Ramos (cell line): ENCODE measurements at regions not wholly inside any gene's neighbourhood (a gene's known extent, or its start where the extent isn't known, plus 50 kb on each side); places are given as distances from the start of the nearest gene placed in this dataset.

ENCODE experiments used
- in situ Hi-C: fragments of 300-500 bp; cut with MboI; formaldehyde crosslinking; loops from one replicate; pipeline ENCODE4 v1.14.3; 2022; ENCODE audit warnings: low sequenced_read_pairs; ENCODE audit not compliant: unreplicated experiment

DNA sequence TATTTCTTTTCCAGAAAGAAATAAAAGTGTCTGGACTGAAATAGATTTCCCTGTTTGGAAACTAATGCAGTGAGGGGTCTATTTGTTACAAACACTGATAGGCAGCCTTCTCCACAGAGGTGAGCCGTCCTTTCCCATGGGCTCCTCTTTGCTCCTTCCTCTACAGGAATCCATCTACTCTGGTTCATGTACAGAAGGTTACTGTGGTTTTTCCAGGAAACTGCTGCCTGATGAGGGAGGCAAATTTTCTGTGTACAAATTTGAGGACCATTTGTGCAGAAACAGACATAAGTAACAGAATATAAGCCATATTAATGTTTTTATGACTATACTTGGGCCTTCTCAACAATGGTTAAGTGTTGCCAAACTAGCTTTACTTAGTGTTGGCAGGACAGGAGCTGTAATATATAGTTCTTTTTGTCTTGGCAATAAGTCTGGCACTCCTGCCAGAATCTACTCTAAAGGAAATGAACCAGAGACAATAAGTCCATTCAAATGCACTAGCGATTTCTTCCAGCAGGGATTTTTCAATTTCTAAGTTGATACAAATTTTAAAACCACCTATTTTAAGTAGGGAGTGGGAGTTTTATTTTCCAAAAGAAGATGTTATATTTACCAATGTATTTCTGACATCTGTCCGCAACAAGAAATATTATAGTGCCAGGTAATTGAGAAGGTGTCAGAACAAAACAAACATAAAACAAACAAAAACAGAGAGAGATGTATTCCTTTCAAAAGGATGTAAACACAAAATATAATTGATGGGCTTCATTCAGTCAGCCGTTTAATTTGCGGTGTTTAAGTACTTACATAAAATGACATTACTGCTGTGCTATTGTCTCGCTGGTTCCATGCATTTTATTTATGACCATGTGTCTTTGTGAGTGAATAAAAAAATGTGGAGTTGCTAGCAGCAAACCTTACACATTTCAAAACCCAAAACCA, 91.0 kb upstream of the NFE2L3 start:
- in situ Hi-C loops: loop anchor here (25.0 kb wide), 1 partner anchor 1101 kb away; the partner anchor contains the start of genes HOXA10, HOXA3, HOXA7 and HOXA9

DNA sequence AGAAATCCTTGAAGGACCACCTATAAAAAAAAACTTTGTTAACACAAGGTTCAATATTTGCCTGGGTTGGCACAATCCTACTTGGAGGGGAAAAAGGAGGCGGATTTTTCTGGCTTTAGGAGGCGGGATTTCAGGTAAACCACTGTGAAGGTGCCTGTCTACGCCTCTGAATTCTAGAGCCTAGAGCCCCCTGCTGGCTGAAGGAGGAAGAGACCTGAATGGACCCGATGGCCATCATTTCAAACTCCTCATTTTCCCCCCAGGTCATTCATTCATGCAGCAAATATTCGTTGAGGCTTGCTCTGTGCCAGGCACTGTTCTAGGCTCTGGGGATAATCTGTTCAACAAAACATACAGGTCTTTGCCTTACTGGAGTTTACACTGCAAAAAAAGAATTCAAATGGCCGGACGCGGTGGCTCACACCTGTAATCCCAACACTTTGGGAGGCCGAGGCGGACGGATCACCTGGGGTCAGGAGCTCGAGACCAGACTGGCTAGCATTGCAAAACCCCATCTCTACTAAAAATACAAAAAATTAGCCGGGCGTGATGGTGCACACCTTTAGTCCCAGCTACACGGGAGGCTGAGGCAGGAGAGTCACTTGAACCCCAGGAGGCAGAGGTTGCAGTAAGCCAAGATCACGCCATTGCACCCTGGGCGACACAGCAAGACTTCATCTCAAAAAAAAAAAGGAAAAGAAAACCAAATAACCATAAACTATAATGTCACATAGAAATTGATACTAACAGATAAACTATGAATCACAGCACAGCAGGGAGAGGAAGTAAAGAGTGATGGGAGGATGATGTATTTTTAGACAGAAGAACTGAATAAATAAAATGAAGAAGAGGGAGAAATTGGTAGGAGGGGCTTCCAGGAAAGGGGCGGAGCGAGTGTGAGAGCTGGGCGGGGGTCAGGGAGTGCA, 90.1 kb upstream of the NFE2L3 start:
- in situ Hi-C loops: loop anchor here (25.0 kb wide), 1 partner anchor 1100 kb away; the partner anchor contains the start of genes HOXA10, HOXA3, HOXA7 and HOXA9

DNA sequence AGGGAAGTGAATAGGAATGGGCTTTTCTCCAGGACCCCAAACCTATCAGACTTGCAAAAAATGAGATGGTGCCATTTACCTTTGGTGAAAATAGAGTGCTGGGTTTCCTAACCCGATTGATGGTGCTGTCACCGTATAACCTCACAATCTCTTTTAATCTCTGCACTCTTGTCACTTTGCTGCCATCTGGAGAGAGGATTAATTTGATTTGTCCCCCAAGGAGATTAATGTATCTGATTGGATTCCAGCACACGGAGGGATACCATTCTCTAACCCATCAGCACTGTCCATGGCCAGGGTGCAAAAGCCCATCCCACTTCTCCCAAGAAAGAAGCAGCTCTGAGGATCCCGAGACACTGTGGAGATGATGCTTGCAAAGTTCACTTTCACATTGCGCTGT, 86.3 kb upstream of the NFE2L3 start:
- in situ Hi-C loops: loop anchor here (5.0 to 25.0 kb wide), 2 partner anchors 173 to 1097 kb away; partner anchors contain the start of genes HOXA10, HOXA3, HOXA7 and HOXA9

DNA sequence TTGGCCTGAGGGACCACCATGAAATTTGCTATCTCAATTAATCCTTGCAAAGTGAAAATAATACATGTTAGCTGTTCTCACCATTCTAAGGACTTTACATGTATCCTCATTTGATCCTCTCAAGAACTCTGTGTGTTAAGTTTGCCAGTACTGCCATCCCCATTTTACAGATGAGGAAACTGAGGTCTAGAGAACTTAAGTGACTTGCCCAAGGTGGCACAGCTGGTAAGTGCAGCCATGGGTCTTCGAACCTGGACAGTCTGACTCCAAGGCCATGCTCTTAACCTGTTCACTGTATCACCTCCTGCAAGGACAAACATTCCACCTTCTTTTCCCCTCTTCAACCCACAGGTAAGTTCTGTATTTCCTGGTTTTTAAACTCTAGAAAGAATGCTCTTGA, 85.3 kb upstream of the NFE2L3 start:
- in situ Hi-C loops: loop anchor here (5.0 to 25.0 kb wide), 2 partner anchors 174 to 1096 kb away; partner anchors contain the start of genes HOXA10, HOXA3, HOXA7 and HOXA9

DNA sequence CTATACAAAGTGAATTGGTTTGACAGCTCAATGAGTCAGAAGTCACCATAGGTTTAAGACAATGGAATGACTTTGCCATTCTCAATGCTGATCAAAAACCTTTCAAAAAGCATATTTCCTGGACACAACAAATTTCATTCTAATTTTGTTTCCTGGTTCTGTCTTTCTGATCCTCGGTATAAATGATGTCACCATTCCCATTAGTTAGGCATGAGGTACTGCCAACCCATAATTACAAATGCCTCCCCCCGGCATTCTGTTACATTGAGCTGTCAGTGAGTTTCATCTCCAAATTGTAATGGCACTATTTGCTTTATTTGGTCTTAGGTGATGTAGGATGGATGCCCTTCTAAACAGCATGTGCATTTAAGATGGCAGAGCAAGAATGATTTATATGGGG, 81.7 kb upstream of the NFE2L3 start:
- in situ Hi-C loops: loop anchor here (5.0 to 25.0 kb wide), 2 partner anchors 297 to 1092 kb away; partner anchors contain the start of genes HOXA10, HOXA3, HOXA7 and HOXA9

DNA sequence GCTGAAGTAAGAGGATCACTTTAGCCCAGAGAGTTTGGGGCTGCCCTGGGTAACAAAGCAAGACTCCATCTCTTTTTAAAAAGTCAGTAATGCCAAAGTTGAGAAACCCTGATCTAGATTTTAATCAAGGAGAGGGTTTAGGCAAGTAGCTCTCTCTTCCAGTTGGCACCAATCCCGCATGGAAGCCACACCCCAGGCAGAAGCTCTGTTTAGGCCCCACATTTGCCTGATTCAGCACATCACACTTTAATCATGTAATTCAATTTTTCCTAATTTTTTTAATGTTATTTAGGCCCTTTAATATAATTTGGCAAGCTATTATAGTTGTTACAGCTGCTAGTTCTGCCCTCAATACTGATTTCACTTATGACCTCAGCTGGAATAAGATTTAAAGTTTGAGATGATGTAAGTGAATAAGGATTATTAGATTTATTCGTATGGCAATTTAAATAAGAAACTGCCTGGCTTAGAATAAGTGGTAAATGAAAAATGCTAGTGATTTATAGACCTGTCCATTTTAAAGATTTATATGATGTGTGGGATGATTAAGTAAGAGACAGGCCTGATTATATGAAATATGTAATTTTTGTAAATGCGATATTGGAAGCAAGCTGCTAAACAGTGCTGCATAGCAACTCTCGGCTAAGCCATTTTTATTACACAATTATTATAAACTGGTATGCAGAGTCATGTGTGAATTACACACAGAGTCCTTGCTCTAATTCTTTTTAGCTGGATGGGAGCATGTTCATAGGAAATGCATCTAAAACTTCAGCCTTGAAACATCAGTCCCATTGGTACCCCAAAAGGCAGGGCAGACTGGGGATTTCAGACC, 80.2 kb upstream of the NFE2L3 start:
- in situ Hi-C loops: loop anchor here (5.0 to 25.0 kb wide), 2 partner anchors 295 to 1090 kb away; partner anchors contain the start of genes HOXA10, HOXA3, HOXA7 and HOXA9

DNA sequence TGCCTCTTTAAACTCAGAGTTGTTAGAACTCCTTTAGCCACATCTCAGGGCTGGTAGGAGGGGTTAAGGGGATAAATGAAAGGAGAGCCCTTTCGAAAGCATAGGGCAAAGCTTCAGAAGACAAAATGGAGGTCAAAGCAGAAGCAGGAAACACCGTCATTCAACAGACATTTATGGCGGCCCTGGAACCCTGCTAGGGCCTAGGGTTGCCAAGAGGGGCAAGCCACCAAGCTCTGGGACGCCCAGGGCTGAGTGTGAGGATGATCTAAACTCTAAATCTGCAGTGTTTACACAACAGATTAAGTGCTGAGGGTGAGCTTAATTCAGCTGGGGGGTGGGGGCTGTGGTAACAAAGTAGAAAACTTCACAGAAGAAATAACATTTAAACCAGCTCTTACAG, 79.0 kb upstream of the NFE2L3 start:
- in situ Hi-C loops: loop anchor here (5.0 to 25.0 kb wide), 2 partner anchors 294 to 1089 kb away; partner anchors contain the start of genes HOXA10, HOXA3, HOXA7 and HOXA9

DNA sequence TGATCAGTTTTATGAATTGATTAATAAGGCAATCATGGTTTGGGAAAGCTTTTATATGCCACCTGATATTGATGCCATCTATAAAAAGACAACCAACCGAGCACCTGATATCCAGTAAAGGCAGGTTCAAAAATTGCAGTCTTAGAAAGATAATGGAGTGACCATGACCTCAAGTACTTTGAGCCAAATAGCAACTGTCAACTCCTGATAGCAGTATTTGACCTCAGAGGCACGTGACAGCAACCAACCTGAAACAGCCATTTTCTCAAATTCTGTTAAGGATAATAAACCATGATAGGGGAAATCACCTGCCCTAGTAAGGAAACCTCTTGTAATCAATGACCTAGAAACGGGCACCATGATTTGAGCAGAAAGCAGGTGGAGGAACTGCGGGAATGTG, 77.1 kb upstream of the NFE2L3 start:
- in situ Hi-C loops: loop anchor here (5.0 to 25.0 kb wide), 3 partner anchors 292 to 1087 kb away; partner anchors contain the start of genes HOXA10, HOXA3, HOXA7 and HOXA9

DNA sequence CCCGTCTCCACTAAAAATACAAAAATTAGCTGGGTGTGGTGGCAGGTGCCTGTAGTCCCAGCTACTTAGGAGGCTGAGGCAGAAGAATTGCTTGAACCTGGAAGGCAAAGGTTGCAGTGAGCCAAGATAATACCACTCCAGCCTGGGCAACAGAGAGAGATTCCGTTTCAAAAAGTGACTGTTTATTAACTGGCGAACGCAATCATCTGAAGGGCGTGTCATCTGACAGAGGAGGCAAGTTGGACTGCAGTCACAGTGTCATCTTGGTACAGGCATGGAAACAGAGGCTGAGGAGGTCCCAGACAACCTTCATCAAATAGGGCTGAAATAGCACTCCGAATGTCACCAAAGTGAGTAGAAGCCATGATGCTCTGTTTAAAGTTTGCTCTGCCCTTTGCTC, 75.3 kb upstream of the NFE2L3 start:
- in situ Hi-C loops: loop anchor here (25.0 kb wide), 1 partner anchor 586 kb away; no protein-coding TSS in a partner anchor

DNA sequence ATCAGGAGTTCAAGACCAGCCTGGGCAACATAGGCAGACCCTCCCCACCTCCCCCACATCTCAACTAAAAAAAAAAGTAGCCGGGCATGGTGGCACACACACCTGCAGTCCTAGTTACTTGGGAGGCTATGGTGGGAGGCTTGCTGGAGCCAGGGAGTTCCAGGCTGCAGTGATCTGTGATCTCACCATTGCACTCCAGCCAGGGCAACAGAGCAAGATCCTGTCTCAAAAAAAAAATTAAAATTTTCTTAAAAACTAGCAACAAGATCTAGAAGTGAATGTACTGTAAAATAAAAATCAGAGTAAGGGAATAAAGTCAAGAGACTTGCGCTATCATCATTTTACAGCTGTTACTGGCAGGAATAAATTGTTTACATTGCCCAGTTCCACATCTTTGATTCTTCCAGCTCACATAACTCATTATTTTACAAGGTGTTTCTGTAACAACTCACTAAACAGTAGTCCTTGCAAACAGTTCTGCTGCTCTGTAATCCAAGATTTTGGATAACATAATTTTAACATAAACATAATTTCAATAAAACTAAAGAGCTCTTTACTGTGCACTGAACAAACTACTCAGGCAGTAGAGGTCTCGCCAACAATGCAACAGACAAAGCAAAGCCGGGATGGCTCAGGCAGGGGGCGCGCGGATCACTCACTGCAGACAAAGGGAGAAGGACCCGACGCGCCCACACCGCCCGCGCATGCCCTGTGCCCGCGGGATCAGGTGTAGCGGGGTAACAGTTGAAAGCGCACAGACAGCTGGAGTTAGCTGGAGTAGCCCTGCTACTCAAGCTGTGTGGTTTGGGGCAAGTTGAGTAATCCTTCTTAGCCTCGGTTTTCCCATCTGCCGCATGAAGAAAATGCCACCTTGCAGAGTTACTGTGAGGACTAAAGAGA, 73.3 kb upstream of the NFE2L3 start:
- in situ Hi-C loops: loop anchor here (25.0 kb wide), 1 partner anchor 584 kb away; no protein-coding TSS in a partner anchor

DNA sequence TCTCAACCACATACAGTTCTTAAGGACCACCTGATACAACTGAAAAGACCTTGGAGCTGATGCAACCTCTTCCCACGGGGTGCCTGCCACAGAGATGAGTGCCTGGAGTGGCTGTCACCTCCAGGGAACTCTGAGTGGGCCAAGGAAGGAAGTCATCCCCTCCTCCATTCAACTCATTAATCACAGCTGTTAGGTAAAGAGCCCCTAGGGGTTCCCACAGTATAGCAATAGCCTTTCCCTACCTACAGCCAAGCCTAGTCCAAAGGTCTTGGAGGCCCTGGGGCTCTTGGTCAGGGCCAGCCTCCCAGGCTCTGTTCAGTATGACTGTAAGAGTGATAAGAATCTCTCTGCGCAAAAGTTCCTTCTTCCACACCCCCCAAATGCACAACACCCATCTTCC, 70.4 kb upstream of the NFE2L3 start:
- in situ Hi-C loops: loop anchor here (25.0 kb wide), 1 partner anchor 581 kb away; no protein-coding TSS in a partner anchor

DNA sequence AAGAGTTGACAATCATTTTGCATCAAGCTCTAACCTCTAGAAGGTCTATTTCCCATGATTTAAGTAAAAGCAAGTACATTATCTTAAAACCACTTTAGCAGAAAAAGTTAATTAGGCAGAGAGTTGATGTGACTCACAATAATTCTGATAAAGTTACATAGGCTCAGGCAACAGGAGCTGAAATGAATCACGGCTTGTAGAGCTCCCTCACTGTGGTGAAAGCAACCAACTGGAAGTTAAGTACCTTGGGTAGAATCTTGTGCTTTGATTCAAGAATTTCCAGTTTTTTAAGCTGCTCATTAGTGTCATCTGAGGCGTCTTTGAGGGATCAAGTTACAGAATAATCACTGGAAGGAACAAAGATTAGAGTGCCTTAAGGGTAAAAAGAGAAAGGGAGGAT, 68.9 kb upstream of the NFE2L3 start:
- in situ Hi-C loops: loop anchor here (25.0 kb wide), 1 partner anchor 579 kb away; no protein-coding TSS in a partner anchor

DNA sequence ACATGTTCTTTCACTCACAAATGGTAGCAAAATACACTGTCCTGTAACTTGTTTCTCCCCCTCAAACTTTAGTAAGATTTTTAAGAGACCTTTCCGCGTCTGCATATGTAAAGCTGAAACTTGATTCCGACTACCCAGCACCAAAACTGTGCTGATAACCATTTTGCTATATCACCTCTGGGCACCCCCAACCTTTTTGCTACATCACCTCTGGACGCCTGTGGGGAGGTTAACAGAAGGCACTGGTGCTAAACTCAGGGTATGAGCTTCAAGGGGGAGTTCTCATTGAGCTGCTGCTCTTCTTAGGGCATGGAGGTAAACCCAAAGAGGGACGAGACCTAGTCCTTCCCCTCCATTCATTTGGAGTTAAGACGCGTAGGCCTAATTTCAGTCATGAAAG, 67.6 kb upstream of the NFE2L3 start:
- in situ Hi-C loops: loop anchor here (25.0 kb wide), 1 partner anchor 578 kb away; no protein-coding TSS in a partner anchor

DNA sequence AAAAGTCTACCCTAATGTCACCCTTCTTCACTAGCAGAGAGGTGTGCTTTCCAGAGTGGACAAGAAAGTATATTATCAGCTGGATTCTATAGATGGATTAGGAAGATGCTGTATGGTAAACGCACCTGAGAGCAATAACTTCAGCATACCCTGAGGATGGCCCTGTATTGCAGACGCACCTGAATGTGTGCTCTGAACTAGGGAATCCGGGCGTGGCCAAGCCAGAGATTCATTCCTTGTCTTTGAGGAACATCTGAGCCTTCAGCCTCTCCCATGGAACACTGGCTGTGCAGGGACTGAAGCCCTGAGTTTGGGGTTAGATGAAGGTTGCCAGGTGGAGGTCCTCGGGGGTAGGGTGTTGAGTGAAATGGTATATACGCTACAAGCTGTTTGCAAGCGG, 66.2 kb upstream of the NFE2L3 start:
- in situ Hi-C loops: loop anchor here (25.0 kb wide), 1 partner anchor 577 kb away; no protein-coding TSS in a partner anchor

DNA sequence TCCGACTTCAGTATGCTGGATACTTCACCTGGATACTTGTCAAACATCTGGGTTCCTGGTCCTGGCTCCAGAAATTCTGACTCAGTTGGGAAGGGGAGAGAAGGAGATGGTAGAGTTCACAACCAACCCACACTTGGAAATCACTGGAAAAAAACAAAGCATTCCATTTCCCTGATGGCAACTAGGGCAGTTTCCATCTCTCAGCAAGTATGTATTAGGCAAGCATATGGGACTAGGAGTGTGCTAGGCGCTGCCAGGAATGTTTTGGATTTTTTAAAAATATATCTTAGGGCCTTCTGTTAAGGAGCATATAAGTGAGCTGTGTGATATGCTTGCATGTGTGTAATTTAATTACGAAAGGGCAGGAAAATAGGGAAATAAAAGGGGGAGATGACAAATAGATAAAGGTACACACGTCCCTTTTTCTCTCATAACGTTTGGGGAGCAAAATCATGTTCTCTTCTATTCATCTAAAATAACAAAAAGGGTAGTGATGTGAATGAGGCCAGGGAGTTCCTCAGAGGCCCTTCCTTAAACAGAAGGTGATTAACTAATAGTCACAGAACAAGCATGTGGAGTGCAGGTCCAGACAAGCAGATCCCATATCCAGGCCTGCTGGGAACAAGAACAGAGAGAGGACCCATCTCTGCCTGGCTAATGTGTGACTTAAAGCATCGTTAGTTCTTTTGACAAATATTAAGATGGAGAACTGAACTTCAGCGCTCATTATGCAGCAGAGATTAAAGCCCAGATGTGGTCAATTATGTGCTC, 64.5 kb upstream of the NFE2L3 start:
- in situ Hi-C loops: loop anchor here (25.0 kb wide), 1 partner anchor 575 kb away; no protein-coding TSS in a partner anchor

DNA sequence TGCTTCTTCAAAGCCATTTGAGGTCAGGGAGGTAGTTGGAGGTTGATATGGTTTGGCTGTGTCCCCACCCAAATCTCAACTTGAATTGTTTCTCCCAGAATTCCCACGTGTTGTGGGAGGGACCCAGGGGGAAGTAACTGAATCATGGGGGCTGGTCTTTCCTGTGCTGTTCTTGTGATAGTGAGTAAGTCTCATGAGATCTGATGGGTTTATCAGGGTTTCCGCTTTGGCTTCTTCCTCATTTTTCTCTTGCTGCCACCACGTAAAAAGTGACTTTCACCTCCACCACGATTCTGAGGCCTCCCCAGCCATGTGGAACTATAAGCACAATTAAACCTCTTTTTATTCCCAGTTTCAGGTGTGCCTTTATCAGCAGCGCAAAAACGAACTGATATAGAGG, 62.5 kb upstream of the NFE2L3 start:
- in situ Hi-C loops: loop anchor here (25.0 kb wide), 1 partner anchor 573 kb away; no protein-coding TSS in a partner anchor
